RWPE2 (cell line): ENCODE measurements at regions not wholly inside any gene's neighbourhood (a gene's known extent, or its start where the extent isn't known, plus 50 kb on each side); places are given as distances from the start of the nearest gene placed in this dataset.
A peak's percentile ranks its signal among the peaks of the same experiment; 100 is the strongest.

ENCODE experiments used
- ATAC-seq: fragments of 200-7000 bp; cut with Tn5 transposase; 3 replicates; pipeline ENCODE4 v1.9.1; 2021; ENCODE audit warnings: low read depth
- DNase-seq: peaks from one replicate; pipeline ENCODE4 v3.0.0-alpha.2; 2020; ENCODE audit warnings: low spot score
- H3K27ac ChIP-seq: fragments of 450-650 bp; 2 replicates; pipeline ENCODE4 v1.5.1; 2017; ENCODE audit warnings: mild to moderate bottlenecking; ENCODE audit not compliant: poor library complexity, severe bottlenecking
- H3K27me3 ChIP-seq: fragments of 250-450 bp; sonication (Bioruptor Pico); 2 replicates; pipeline ENCODE4 v1.5.1; 2021; ENCODE audit warnings: mild to moderate bottlenecking, moderate library complexity; ENCODE audit not compliant: insufficient read depth, poor library complexity, severe bottlenecking
- H3K36me3 ChIP-seq: fragments of 250-450 bp; sonication (Bioruptor Pico); 2 replicates; pipeline ENCODE4 v1.5.1; 2020; ENCODE audit warnings: low read depth, mild to moderate bottlenecking, moderate library complexity
- H3K4me1 ChIP-seq: fragments of 250-450 bp; sonication (Bioruptor Pico); 2 replicates; pipeline ENCODE4 v1.5.1; 2021; ENCODE audit warnings: mild to moderate bottlenecking, moderate library complexity; ENCODE audit not compliant: insufficient read depth, poor library complexity, severe bottlenecking
- H3K4me3 ChIP-seq: fragments of 250-450 bp; sonication (Bioruptor Pico); 2 replicates; pipeline ENCODE4 v1.5.1; 2021; ENCODE audit warnings: mild to moderate bottlenecking, moderate library complexity; ENCODE audit not compliant: severe bottlenecking
- H3K9me3 ChIP-seq: fragments of 250-450 bp; sonication (Bioruptor Pico); 2 replicates; pipeline ENCODE4 v1.5.1; 2021; ENCODE audit warnings: mild to moderate bottlenecking, moderate library complexity; ENCODE audit not compliant: severe bottlenecking
- CTCF ChIP-seq: fragments of 450-650 bp; IDR thresholded peaks from one replicate; pipeline ENCODE4 v1.5.1; 2017; ENCODE audit warnings: mild to moderate bottlenecking, moderate library complexity; ENCODE audit not compliant: poor library complexity, severe bottlenecking

GRCh38 chr11:112401036-112401769 lies 140.5 kb upstream of the PLET1 start:
- no peak for TF ChIP-seq CTCF
- Histone ChIP-seq H3K27me3 (no peaks in the 10 kb centered on the region), H3K4me3 (no peak overlapping the region), H3K4me1 (no peaks in the 10 kb centered on the region), H3K27ac (no peak overlapping the region), H3K36me3 (no peaks in the 10 kb centered on the region), H3K9me3 (no peaks in the 10 kb centered on the region)
- ATAC-seq (peak; percentile 57; the same call in 1 of the 3 replicates), DNase-seq (no peak)

GRCh38 chr11:112403432-112403831 lies 142.8 kb upstream of the PLET1 start:
- no peaks in the 10 kb centered on the region for H3K4me1 ChIP-seq
- ATAC-seq, result no peak
- H3K36me3 ChIP-seq, result no peaks in the 10 kb centered on the region
- no peak for DNase-seq
- no peak overlapping the region for H3K4me3 ChIP-seq
- no peak overlapping the region for H3K27ac ChIP-seq
- no peaks in the 10 kb centered on the region for H3K27me3 ChIP-seq
- H3K9me3 ChIP-seq, result no peaks in the 10 kb centered on the region
- no peak for TF ChIP-seq CTCF

- H3K9me3 ChIP-seq, result no peaks in the 10 kb centered on the region
- no peak for DNase-seq
- no peak for TF ChIP-seq CTCF
These were observed 143.5 kb upstream of the PLET1 start for GRCh38 chr11:112404112-112404511.

GRCh38 chr11:112408517-112408916 lies 147.9 kb upstream of the PLET1 start:
- DNase-seq (no peak), ATAC-seq (no peak)
- H3K27me3 ChIP-seq, result no peaks in the 10 kb centered on the region
- H3K4me3 ChIP-seq, result no peak overlapping the region
- TF ChIP-seq CTCF, result no peak
- no peaks in the 10 kb centered on the region for H3K36me3 ChIP-seq
- H3K4me1 ChIP-seq, result no peaks in the 10 kb centered on the region
- H3K27ac ChIP-seq, result no peak overlapping the region
- H3K9me3 ChIP-seq, result no peaks in the 10 kb centered on the region

More at GRCh38 chr11:112404112-112404511, 143.5 kb upstream of the PLET1 start:
- Histone ChIP-seq H3K27ac (no peak overlapping the region), H3K36me3 (no peaks in the 10 kb centered on the region), H3K27me3 (no peaks in the 10 kb centered on the region), H3K4me3 (no peak overlapping the region), H3K4me1 (no peaks in the 10 kb centered on the region)
- ATAC-seq, result no peak

GRCh38 chr11:112410325-112410724 lies 149.7 kb upstream of the PLET1 start:
- Histone ChIP-seq H3K36me3 (no peaks in the 10 kb centered on the region), H3K4me1 (no peaks in the 10 kb centered on the region), H3K27me3 (no peaks in the 10 kb centered on the region), H3K27ac (no peak overlapping the region), H3K9me3 (no peaks in the 10 kb centered on the region), H3K4me3 (no peak overlapping the region)
- DNase-seq, result no peak
- ATAC-seq, result no peak
- no peak for TF ChIP-seq CTCF
